ENCODE measurements at regions not wholly inside any gene's neighbourhood (a gene's known extent, or its start where the extent isn't known, plus 50 kb on each side); places are given as distances from the start of the nearest gene placed in this dataset.

- Mint-ChIP-seq H3K36me3 (ENCODE audit: low read depth) (no peaks in the 10 kb centered on the region), H3K27me3 (ENCODE audit: insufficient read depth) (no peaks in the 10 kb centered on the region), H3K4me1 (ENCODE audit: low read depth) (no peaks in the 10 kb centered on the region), H3K9me3 (no peaks in the 10 kb centered on the region), H3K4me3 (no peak overlapping the region), H3K27ac (no peak overlapping the region)
- no peak for DNase-seq (ENCODE audit: low spot score)
- intact Hi-C loops (cut with micrococcal nuclease), result no loop called here
These were observed 648.5 kb upstream of the KIRREL3 start for GRCh38 chr11:127649071-127649470.

- Mint-ChIP-seq H3K27ac (no peak overlapping the region), H3K27me3 (ENCODE audit: insufficient read depth) (no peaks in the 10 kb centered on the region), H3K9me3 (no peaks in the 10 kb centered on the region), H3K4me1 (ENCODE audit: low read depth) (no peaks in the 10 kb centered on the region), H3K4me3 (no peak overlapping the region), H3K36me3 (ENCODE audit: low read depth) (no peaks in the 10 kb centered on the region)
- no peak for DNase-seq (ENCODE audit: low spot score)
- intact Hi-C loops (cut with micrococcal nuclease), result no loop called here
These were observed 648.0 kb upstream of the KIRREL3 start for GRCh38 chr11:127648583-127648982.

DNA sequence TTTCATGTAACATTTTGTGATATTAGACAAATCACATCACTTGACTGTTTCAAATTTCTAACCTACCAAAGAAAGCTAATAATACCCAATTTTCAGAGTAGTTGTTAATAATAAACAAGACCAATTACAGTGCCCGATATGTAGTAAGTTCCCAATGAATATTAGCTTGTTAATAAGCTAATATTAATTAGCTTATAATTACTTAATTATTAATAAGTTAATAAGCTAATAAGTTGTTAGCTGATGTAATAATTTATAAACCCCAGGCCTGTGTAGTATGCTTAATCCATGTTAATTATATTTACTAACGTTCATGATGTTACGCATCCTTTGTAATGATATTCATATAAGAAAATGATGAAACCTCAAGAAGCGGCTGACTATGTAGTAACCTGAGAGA, 643.8 kb upstream of the KIRREL3 start:
- H3K4me3 Mint-ChIP-seq, result no peak overlapping the region
- no peak for DNase-seq (ENCODE audit: low spot score)

DNA sequence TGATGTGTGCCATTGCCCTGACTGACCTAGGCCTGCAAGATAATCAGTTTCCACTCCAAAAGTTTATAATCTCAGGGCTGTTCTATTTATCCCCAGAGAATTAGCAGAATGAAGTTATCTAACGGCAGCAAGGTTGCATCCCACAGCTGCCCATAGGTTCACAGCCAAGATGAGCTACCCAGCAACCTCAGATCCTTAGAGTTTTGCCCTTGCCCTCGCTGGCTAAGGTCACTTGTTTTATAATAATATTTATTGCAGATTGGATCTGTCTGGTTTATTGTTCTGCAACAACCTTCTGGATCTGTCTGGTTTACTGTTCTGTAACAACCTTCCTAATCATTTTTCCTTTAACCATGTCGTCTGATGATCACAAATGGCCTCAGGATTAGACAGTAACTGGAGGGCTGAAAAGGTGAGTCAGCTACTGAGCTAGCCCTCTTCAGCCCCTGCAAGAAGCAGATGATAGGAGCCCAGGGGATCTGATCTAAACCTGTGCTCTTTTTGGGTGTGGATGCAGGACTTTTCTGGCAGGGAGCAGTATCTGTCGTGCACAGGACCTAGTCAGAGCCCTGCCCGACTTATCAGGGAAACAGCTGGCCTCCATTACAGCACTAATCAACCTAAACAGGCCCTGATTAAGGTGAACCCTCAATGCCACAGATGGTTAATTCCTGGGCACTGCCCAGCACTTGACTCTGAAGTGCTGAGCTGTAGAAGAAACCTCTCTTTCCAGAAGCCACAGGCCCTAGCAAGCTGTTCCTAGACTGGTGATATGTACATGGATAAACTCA, 642.9 kb upstream of the KIRREL3 start:
- intact Hi-C loops (cut with micrococcal nuclease), result no loop called here
- no peaks in the 10 kb centered on the region for H3K27me3 Mint-ChIP-seq (ENCODE audit: insufficient read depth)
- no peaks in the 10 kb centered on the region for H3K36me3 Mint-ChIP-seq (ENCODE audit: low read depth)
- no peak for DNase-seq (ENCODE audit: low spot score)
- H3K4me1 Mint-ChIP-seq (ENCODE audit: low read depth), result no peaks in the 10 kb centered on the region
- no peak overlapping the region for H3K27ac Mint-ChIP-seq
- H3K9me3 Mint-ChIP-seq, result no peaks in the 10 kb centered on the region
- no peak overlapping the region for H3K4me3 Mint-ChIP-seq

More for the DNA sequence above, 643.8 kb upstream of the KIRREL3 start:
- Mint-ChIP-seq H3K9me3 (no peaks in the 10 kb centered on the region), H3K36me3 (ENCODE audit: low read depth) (no peaks in the 10 kb centered on the region), H3K27ac (no peak overlapping the region), H3K27me3 (ENCODE audit: insufficient read depth) (no peaks in the 10 kb centered on the region), H3K4me1 (ENCODE audit: low read depth) (no peaks in the 10 kb centered on the region)
- intact Hi-C loops (cut with micrococcal nuclease), result no loop called here

- no peaks in the 10 kb centered on the region for H3K27me3 Mint-ChIP-seq (ENCODE audit: insufficient read depth)
- intact Hi-C loops (cut with micrococcal nuclease), result no loop called here
- DNase-seq (ENCODE audit: low spot score), result no peak
- no peak overlapping the region for H3K27ac Mint-ChIP-seq
- no peaks in the 10 kb centered on the region for H3K36me3 Mint-ChIP-seq (ENCODE audit: low read depth)
- H3K4me3 Mint-ChIP-seq, result no peak overlapping the region
- H3K4me1 Mint-ChIP-seq (ENCODE audit: low read depth), result no peaks in the 10 kb centered on the region
- no peaks in the 10 kb centered on the region for H3K9me3 Mint-ChIP-seq
These were observed 640.2 kb upstream of the KIRREL3 start for GRCh38 chr11:127640561-127641451.

DNA sequence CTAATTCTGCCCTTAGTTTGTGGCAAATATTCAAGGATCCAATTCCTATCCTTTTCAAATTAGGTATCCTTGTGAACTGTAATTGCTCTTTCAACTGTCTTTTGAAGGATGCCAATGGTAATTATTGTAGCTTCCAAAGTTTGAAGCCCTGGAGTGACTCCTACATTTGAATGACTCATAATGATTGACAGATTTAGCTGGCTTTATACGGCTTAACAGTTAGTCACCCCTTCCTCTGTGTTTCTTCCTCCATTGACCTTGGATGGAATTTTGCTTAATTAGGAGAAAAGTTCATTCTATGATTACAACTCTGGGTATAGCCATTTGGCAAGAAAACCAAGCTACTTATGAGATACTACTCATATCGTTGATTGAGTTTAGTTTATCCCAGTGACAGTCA, 639.3 kb upstream of the KIRREL3 start:
- Mint-ChIP-seq H3K4me1 (ENCODE audit: low read depth) (no peaks in the 10 kb centered on the region), H3K36me3 (ENCODE audit: low read depth) (no peaks in the 10 kb centered on the region), H3K27ac (no peak overlapping the region), H3K27me3 (ENCODE audit: insufficient read depth) (no peaks in the 10 kb centered on the region), H3K4me3 (no peak overlapping the region), H3K9me3 (no peaks in the 10 kb centered on the region)
- no peak for DNase-seq (ENCODE audit: low spot score)
- intact Hi-C loops (cut with micrococcal nuclease), result no loop called here

DNA sequence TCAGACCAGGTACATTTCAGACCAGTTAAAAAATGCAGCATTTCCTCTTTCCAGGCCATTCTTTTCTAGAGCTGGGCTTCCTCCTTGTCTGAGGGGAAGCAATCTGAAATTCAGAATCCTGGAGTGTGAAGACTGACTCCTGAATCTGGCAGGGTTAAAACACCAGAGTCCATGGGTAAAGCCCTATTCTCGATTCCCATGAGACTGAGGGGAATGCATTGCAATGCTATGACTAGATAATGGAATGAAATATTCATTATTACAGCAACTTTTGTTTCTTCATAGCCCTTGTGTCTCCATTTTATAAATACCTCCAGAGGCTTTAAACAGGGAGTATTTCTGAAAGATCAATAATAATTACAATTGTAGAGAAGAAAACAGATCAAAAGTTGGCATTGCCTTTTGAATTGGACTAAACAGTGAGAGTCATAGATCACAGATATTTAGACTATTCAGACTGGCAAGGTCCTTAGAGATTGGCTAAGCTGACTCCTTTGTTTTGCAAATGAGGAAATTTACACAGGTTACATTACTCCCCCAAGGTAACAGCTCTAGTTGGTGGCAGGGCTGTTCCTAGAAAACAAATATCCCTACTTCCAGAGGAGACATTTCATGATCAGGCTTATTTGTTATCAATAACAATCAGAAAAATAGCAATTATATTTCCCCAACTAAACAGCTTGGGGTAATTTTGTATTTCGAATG, 632.6 kb upstream of the KIRREL3 start:
- Mint-ChIP-seq H3K27me3 (ENCODE audit: insufficient read depth) (no peaks in the 10 kb centered on the region), H3K9me3 (no peaks in the 10 kb centered on the region), H3K4me3 (no peak overlapping the region), H3K36me3 (ENCODE audit: low read depth) (no peaks in the 10 kb centered on the region), H3K27ac (no peak overlapping the region), H3K4me1 (ENCODE audit: low read depth) (no peaks in the 10 kb centered on the region)
- intact Hi-C loops (cut with micrococcal nuclease), result no loop called here
- no peak for DNase-seq (ENCODE audit: low spot score)

GRCh38 chr11:127632546-127632945, 632.0 kb upstream of the KIRREL3 start:
- intact Hi-C loops (cut with micrococcal nuclease), result no loop called here
- H3K9me3 Mint-ChIP-seq, result no peaks in the 10 kb centered on the region
- no peaks in the 10 kb centered on the region for H3K27me3 Mint-ChIP-seq (ENCODE audit: insufficient read depth)
- no peaks in the 10 kb centered on the region for H3K36me3 Mint-ChIP-seq (ENCODE audit: low read depth)
- H3K4me1 Mint-ChIP-seq (ENCODE audit: low read depth), result no peaks in the 10 kb centered on the region
- H3K27ac Mint-ChIP-seq, result no peak overlapping the region
- no peak overlapping the region for H3K4me3 Mint-ChIP-seq
- DNase-seq (ENCODE audit: low spot score), result no peak

GRCh38 chr11:127631974-127632373, 631.4 kb upstream of the KIRREL3 start:
- Mint-ChIP-seq H3K9me3 (no peaks in the 10 kb centered on the region), H3K36me3 (ENCODE audit: low read depth) (no peaks in the 10 kb centered on the region), H3K27me3 (ENCODE audit: insufficient read depth) (no peaks in the 10 kb centered on the region), H3K4me3 (no peak overlapping the region), H3K27ac (no peak overlapping the region), H3K4me1 (ENCODE audit: low read depth) (no peaks in the 10 kb centered on the region)
- intact Hi-C loops (cut with micrococcal nuclease), result no loop called here
- no peak for DNase-seq (ENCODE audit: low spot score)

- DNase-seq (ENCODE audit: low spot score), result no peak
- Mint-ChIP-seq H3K4me1 (ENCODE audit: low read depth) (no peaks in the 10 kb centered on the region), H3K27ac (no peak overlapping the region), H3K36me3 (ENCODE audit: low read depth) (no peaks in the 10 kb centered on the region), H3K27me3 (ENCODE audit: insufficient read depth) (no peaks in the 10 kb centered on the region), H3K9me3 (no peaks in the 10 kb centered on the region), H3K4me3 (no peak overlapping the region)
- intact Hi-C loops (cut with micrococcal nuclease), result no loop called here
These were observed 628.6 kb upstream of the KIRREL3 start for GRCh38 chr11:127629200-127629599.

DNA sequence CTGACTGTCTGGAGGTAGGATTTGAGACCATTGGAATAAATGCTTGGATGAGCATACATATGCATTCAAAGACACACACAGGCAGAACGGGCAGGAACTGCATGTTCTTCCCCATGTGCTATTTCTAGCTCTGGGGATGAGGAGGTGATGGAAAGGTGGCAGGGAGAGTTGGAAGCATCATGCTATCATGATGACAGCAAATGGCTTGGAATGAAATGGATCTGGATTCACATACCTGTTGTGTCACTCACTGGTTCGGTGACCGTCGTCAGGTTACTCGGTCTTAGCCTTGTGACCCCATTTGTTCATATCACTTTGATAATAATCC, 627.9 kb upstream of the KIRREL3 start:
- intact Hi-C loops (cut with micrococcal nuclease), result no loop called here
- Mint-ChIP-seq H3K4me1 (ENCODE audit: low read depth) (no peaks in the 10 kb centered on the region), H3K4me3 (no peak overlapping the region), H3K27ac (no peak overlapping the region), H3K9me3 (no peaks in the 10 kb centered on the region), H3K27me3 (ENCODE audit: insufficient read depth) (peaks cover 5% of the 10 kb centered on the region), H3K36me3 (ENCODE audit: low read depth) (no peaks in the 10 kb centered on the region)
- no peak for DNase-seq (ENCODE audit: low spot score)

DNA sequence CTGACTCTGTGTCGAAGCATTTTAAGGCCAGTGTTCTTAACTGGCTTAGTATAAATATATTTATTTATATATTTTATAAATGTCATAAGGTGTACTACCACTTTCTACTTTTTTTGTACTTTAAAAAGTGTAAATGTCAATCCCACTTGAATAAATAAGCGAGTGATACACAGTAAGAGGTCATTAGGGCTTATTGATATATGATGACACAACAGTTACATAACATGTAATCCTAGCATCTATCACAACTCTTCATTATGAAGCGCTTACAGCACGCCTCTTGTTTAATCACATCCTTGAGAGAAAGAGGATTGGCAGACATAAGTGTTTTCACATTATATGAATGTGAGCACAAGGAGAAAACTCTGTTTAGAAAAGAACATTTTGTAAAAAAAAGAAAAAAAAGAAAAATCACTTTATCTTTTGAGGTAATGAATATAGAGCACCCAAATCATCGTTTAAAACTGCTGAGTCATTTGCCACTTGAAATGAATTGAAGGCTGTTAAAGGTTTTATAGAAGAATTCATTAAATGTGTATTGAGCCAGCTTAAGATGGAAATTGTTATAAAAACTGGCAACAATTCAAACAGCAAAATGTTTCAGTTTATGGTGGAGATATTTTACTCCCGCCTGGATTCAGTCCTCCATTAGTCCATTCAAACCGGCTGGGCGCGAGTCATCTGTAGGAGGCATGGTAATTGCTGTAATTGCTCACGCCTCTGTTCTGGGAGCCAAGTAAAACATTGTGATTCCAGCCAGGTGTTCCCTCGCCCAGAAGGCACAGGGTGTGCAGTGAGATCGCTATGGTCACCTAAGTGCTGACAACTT, 627.3 kb upstream of the KIRREL3 start:
- no peak for DNase-seq (ENCODE audit: low spot score)

More for the DNA sequence above, 627.3 kb upstream of the KIRREL3 start:
- Mint-ChIP-seq H3K27ac (no peak overlapping the region), H3K27me3 (ENCODE audit: insufficient read depth) (peaks cover 6% of the 10 kb centered on the region), H3K9me3 (no peaks in the 10 kb centered on the region), H3K4me3 (no peak overlapping the region), H3K4me1 (ENCODE audit: low read depth) (no peaks in the 10 kb centered on the region), H3K36me3 (ENCODE audit: low read depth) (no peaks in the 10 kb centered on the region)
- intact Hi-C loops (cut with micrococcal nuclease), result no loop called here

Data from activated T-helper 1 cell treated with anti-CD3 and anti-CD28 coated beads, Interleukin-12 subunit alpha, Interleukin-12 subunit beta, Interleukin-2, Interleukin-4 antibody, amounts not matched to agents 30 ng/mL and 10 ng/mL and 1 ng/mL, durations not matched to agents 14 hours and 24 hours and 36 hours (primary cell).